AG08396 (cell line): ENCODE measurements at regions not wholly inside any gene's neighbourhood (a gene's known extent, or its start where the extent isn't known, plus 50 kb on each side); places are given as distances from the start of the nearest gene placed in this dataset.
"Not testable (repeated sequence)": the region's sequence is repeated elsewhere in the genome, so short reads cannot be mapped to it uniquely, and the experiment has no call there.

Experiments
- DNase-seq: peaks from one replicate; pipeline ENCODE4 v3.0.0; 2012; ENCODE audit warnings: low spot score, mixed read lengths

- no peak for DNase-seq
Measured at GRCh38 chr9:22840641-22841040, 394.0 kb downstream of the DMRTA1 start.

GRCh38 chr9:22845243-22845642, 398.6 kb downstream of the DMRTA1 start:
- DNase-seq: not testable (repeated sequence)

- DNase-seq: no peak
Measured at GRCh38 chr9:22855980-22856379, 409.4 kb downstream of the DMRTA1 start.

GRCh38 chr9:22857316-22857715, 410.7 kb downstream of the DMRTA1 start:
- DNase-seq: no peak

- no peak for DNase-seq
Measured at GRCh38 chr9:22863106-22863505, 416.5 kb downstream of the DMRTA1 start.

GRCh38 chr9:22863736-22864135, 417.1 kb downstream of the DMRTA1 start:
- no peak for DNase-seq

GRCh38 chr9:22893196-22893843, 446.7 kb downstream of the DMRTA1 start:
- no peak for DNase-seq

- DNase-seq: no peak
Measured at GRCh38 chr9:22898591-22898990, 452.0 kb downstream of the DMRTA1 start.

GRCh38 chr9:22911632-22912031, 465.0 kb downstream of the DMRTA1 start:
- DNase-seq: no peak

- no peak for DNase-seq
Measured at GRCh38 chr9:22913026-22913425, 466.4 kb downstream of the DMRTA1 start.

GRCh38 chr9:22913518-22913917, 466.9 kb downstream of the DMRTA1 start:
- DNase-seq: no peak

- no peak for DNase-seq
Measured at GRCh38 chr9:22916148-22916547, 469.5 kb downstream of the DMRTA1 start.

- DNase-seq: no peak
Measured at GRCh38 chr9:22919423-22919822, 472.8 kb downstream of the DMRTA1 start.

GRCh38 chr9:22921742-22922141, 475.1 kb downstream of the DMRTA1 start:
- DNase-seq: no peak

GRCh38 chr9:22922222-22922621, 475.6 kb downstream of the DMRTA1 start:
- no peak for DNase-seq

GRCh38 chr9:22954550-22954949, 507.9 kb downstream of the DMRTA1 start:
- no peak for DNase-seq

- DNase-seq: no peak
Measured at GRCh38 chr9:22954964-22955363, 508.3 kb downstream of the DMRTA1 start.

- DNase-seq: no peak
Measured at GRCh38 chr9:22969350-22969979, 522.8 kb downstream of the DMRTA1 start.

GRCh38 chr9:22970434-22970975, 523.9 kb downstream of the DMRTA1 start:
- DNase-seq: no peak

- no peak for DNase-seq
Measured at GRCh38 chr9:22975951-22976350, 529.3 kb downstream of the DMRTA1 start.

- DNase-seq: peak; percentile 9
Measured at GRCh38 chr9:22976454-22976853, 529.8 kb downstream of the DMRTA1 start.

GRCh38 chr9:22980429-22980828, 533.8 kb downstream of the DMRTA1 start:
- DNase-seq: not testable (repeated sequence)

- no peak for DNase-seq
Measured at GRCh38 chr9:22986556-22986955, 539.9 kb downstream of the DMRTA1 start.

- DNase-seq: no peak
Measured at GRCh38 chr9:22990349-22990748, 543.7 kb downstream of the DMRTA1 start.
